Mesendoderm (in vitro differentiated cells): ENCODE measurements at regions not wholly inside any gene's neighbourhood (a gene's known extent, or its start where the extent isn't known, plus 50 kb on each side); places are given as distances from the start of the nearest gene placed in this dataset.

Experiments used
- DNase-seq: peaks from one replicate; pipeline ENCODE4 v3.0.0; 2013
- H2AK5ac ChIP-seq: 2 replicates; pipeline ENCODE4 v1.6.1; 2013; ENCODE audit warnings: low read length, inconsistent platforms
- H2BK120ac ChIP-seq: 2 replicates; pipeline ENCODE4 v1.6.1; 2013; ENCODE audit warnings: low read depth, mild to moderate bottlenecking, low read length, moderate library complexity, mixed read lengths
- H2BK15ac ChIP-seq: replicated peaks from 2 replicates; pipeline ENCODE4 v1.6.1; 2013; ENCODE audit warnings: low read depth, mild to moderate bottlenecking, moderate library complexity
- H2BK5ac ChIP-seq: 2 replicates; pipeline ENCODE4 v1.6.1; 2013; ENCODE audit warnings: low read length, inconsistent platforms
- H3K18ac ChIP-seq: 2 replicates; pipeline ENCODE4 v1.6.1; 2013; ENCODE audit warnings: mild to moderate bottlenecking, low read length, mixed read lengths
- H3K23ac ChIP-seq: one replicate; pipeline ENCODE4 v1.6.1; 2013; ENCODE audit warnings: low read length
- H3K27ac ChIP-seq: 2 replicates; pipeline ENCODE4 v1.5.1; 2013; ENCODE audit warnings: low read depth, mild to moderate bottlenecking, inconsistent platforms, low read length, moderate library complexity
- H3K27me3 ChIP-seq: 2 replicates; pipeline ENCODE4 v1.6.1; 2013; ENCODE audit warnings: low read length, control low read depth, mild to moderate bottlenecking, inconsistent platforms; ENCODE audit not compliant: insufficient read depth, poor library complexity
- H3K36me3 ChIP-seq: 2 replicates; pipeline ENCODE4 v1.6.1; 2013; ENCODE audit warnings: low read length, inconsistent platforms; ENCODE audit not compliant: control insufficient read depth, insufficient read depth
- H3K4ac ChIP-seq: one replicate; pipeline ENCODE4 v1.6.1; 2013; ENCODE audit warnings: low read depth, mild to moderate bottlenecking, low read length, moderate library complexity
- H3K4me1 ChIP-seq: 2 replicates; pipeline ENCODE4 v1.6.1; 2013; ENCODE audit warnings: low read depth, low read length, inconsistent platforms; ENCODE audit not compliant: control insufficient read depth
- H3K4me2 ChIP-seq: 2 replicates; pipeline ENCODE4 v1.6.1; 2013; ENCODE audit warnings: low read length
- H3K4me3 ChIP-seq: 2 replicates; pipeline ENCODE4 v1.5.1; 2013; ENCODE audit warnings: mild to moderate bottlenecking, low read length
- H3K56ac ChIP-seq: one replicate; pipeline ENCODE4 v1.6.1; 2013; ENCODE audit warnings: low read length
- H3K79me1 ChIP-seq: 2 replicates; pipeline ENCODE4 v1.6.1; 2013; ENCODE audit warnings: low read length, inconsistent platforms
- H3K79me2 ChIP-seq: 2 replicates; pipeline ENCODE4 v1.6.1; 2013; ENCODE audit warnings: mild to moderate bottlenecking, low read length; ENCODE audit not compliant: control insufficient read depth, insufficient read depth
- H3K9ac ChIP-seq: 2 replicates; pipeline ENCODE4 v1.6.1; 2013; ENCODE audit warnings: low read length, inconsistent platforms
- H4K5ac ChIP-seq: one replicate; pipeline ENCODE4 v1.6.1; 2013; ENCODE audit warnings: low read length
- H4K8ac ChIP-seq: one replicate; pipeline ENCODE4 v1.6.1; 2013; ENCODE audit warnings: low read depth, mild to moderate bottlenecking, control low read depth, low read length, moderate library complexity
- WGBS: extraction: QIAGEN DNeasy Blood & Tissue Kit; methylation state at CpG from one replicate; pipeline ENCODE4 v1.1.7; 2013; ENCODE audit warnings: low lambda C conversion rate, missing lambda C conversion rate; ENCODE audit not compliant: insufficient coverage; ENCODE audit errors: extremely low coverage; 5-methylcytosine and 5-hydroxymethylcytosine counted together

GRCh38 chr21:41016472-41016871 lies 151.5 kb upstream of the BACE2 start:
- Histone ChIP-seq H4K5ac (no peak overlapping the region), H3K4me1 (no peaks in the 10 kb centered on the region), H3K4me2 (no peak overlapping the region), H3K27me3 (no peaks in the 10 kb centered on the region), H3K9ac (no peak overlapping the region), H2AK5ac (no peak overlapping the region), H3K4ac (no peak overlapping the region), H3K27ac (no peak overlapping the region), H2BK120ac (no peak overlapping the region), H3K56ac (no peak overlapping the region), H3K18ac (no peak overlapping the region), H4K8ac (no peak overlapping the region), H3K36me3 (no peaks in the 10 kb centered on the region), H3K23ac (no peak overlapping the region), H2BK5ac (no peak overlapping the region), H3K79me2 (no peaks in the 10 kb centered on the region), H3K79me1 (no peaks in the 10 kb centered on the region), H2BK15ac (no peak overlapping the region), H3K4me3 (no peak overlapping the region)
- no peak for DNase-seq
- no CpG with 5 or more reads among the region's 2 CpGs for WGBS

DNA sequence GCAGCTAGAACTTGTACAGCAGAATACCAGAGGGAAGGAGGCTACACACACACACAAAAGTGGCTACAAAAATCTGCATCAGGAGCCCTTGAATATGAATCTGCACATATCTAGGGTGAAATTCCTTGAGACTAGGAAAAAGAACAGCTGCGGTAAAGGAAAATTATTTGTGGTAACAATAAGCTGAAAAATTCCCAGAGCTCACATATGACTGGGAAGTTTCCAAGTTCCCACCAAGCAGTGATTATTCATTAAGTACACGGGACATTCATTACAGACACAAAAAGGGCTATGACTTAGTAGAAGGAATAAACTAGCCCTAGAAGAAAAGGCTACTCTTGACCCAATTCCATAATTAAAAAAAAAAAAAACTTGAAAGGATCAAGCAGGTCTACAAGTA lies 149.5 kb upstream of the BACE2 start:
- WGBS: no CpG with 5 or more reads among the region's 2 CpGs
- no peak overlapping the region for H3K56ac ChIP-seq
- H3K79me1 ChIP-seq: no peaks in the 10 kb centered on the region
- H2AK5ac ChIP-seq: no peak overlapping the region
- no peaks in the 10 kb centered on the region for H3K79me2 ChIP-seq
- no peak overlapping the region for H2BK120ac ChIP-seq
- H3K36me3 ChIP-seq: no peaks in the 10 kb centered on the region
- H4K5ac ChIP-seq: no peak overlapping the region
- no peak for DNase-seq
- H3K4ac ChIP-seq: no peak overlapping the region
- no peak overlapping the region for H3K23ac ChIP-seq
- no peak overlapping the region for H4K8ac ChIP-seq
- no peak overlapping the region for H2BK15ac ChIP-seq
- no peak overlapping the region for H3K27ac ChIP-seq
- no peaks in the 10 kb centered on the region for H3K4me1 ChIP-seq
- no peak overlapping the region for H2BK5ac ChIP-seq
- H3K18ac ChIP-seq: no peak overlapping the region
- no peaks in the 10 kb centered on the region for H3K27me3 ChIP-seq
- H3K4me3 ChIP-seq: no peak overlapping the region
- no peak overlapping the region for H3K4me2 ChIP-seq
- no peak overlapping the region for H3K9ac ChIP-seq

DNA sequence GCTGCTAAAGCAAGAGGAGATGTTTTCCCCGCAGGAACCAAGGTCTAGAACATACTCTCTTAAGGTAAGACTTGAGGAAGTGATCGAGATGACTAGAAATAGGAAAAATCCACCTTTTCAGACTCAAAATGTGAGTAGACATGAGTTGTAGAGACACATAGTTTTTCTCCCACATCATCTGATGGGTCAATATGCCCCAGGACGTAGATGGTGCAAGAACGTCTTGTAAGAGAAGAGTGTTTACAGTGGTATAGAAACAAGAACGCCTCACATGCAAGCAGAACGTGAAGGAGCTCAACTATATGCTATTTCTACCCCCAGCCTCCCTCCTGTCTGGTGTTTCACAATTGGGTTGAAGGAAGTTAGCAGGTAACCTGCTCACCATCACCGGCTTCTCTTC lies 144.0 kb upstream of the BACE2 start:
- Histone ChIP-seq H2BK120ac (no peak overlapping the region), H3K79me1 (no peaks in the 10 kb centered on the region), H3K18ac (no peak overlapping the region), H3K4me3 (no peak overlapping the region), H3K56ac (no peak overlapping the region), H3K4ac (no peak overlapping the region), H3K23ac (no peak overlapping the region), H3K36me3 (no peaks in the 10 kb centered on the region), H2BK15ac (no peak overlapping the region), H2AK5ac (no peak overlapping the region), H3K79me2 (no peaks in the 10 kb centered on the region), H3K27ac (no peak overlapping the region), H3K4me2 (no peak overlapping the region), H3K9ac (no peak overlapping the region), H2BK5ac (no peak overlapping the region), H3K4me1 (no peaks in the 10 kb centered on the region), H4K5ac (no peak overlapping the region), H3K27me3 (no peaks in the 10 kb centered on the region), H4K8ac (no peak overlapping the region)
- no peak for DNase-seq
- no CpG with 5 or more reads among the region's 7 CpGs for WGBS

- Histone ChIP-seq H3K79me1 (no peaks in the 10 kb centered on the region), H3K56ac (no peak overlapping the region), H2BK15ac (no peak overlapping the region), H4K8ac (no peak overlapping the region), H3K79me2 (no peaks in the 10 kb centered on the region), H3K4me2 (no peak overlapping the region), H4K5ac (no peak overlapping the region), H3K4ac (no peak overlapping the region), H3K9ac (no peak overlapping the region), H3K4me3 (no peak overlapping the region), H2AK5ac (no peak overlapping the region), H3K27me3 (no peaks in the 10 kb centered on the region), H3K27ac (no peak overlapping the region), H2BK5ac (no peak overlapping the region), H3K36me3 (no peaks in the 10 kb centered on the region), H3K23ac (no peak overlapping the region), H3K4me1 (no peaks in the 10 kb centered on the region), H2BK120ac (no peak overlapping the region), H3K18ac (no peak overlapping the region)
- WGBS: no CpG with 5 or more reads among the region's 2 CpGs
- no peak for DNase-seq
These were observed 143.6 kb upstream of the BACE2 start for GRCh38 chr21:41024341-41024740.

DNA sequence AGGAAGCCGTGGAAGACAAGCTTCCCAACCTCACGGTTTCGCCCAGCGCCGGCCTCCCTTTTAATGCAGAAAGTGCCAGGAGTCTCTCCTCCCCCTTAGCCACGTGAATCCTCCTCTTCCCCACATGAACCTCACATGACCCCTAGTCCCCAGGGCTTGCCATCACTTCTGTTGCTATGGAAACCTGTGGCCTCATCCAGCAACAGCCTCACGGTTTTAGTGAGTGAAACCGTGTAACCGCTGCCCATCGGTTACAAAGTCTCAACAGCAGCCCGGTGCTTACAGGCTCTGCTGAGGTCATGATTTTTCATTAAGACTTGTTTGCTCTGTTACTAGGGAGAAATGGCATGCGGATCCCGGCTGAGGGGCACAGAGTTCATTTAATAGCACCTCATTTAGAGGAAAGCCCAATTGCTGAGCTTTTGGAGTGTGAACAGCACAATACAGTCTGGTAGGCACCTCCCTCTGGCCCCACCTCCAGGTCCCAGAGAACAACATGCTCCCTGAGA lies 143.2 kb upstream of the BACE2 start:
- Histone ChIP-seq H3K56ac (no peak overlapping the region), H4K5ac (no peak overlapping the region), H2BK15ac (no peak overlapping the region), H3K4me3 (no peak overlapping the region), H3K4me2 (no peak overlapping the region), H3K27ac (no peak overlapping the region), H3K23ac (no peak overlapping the region), H3K79me2 (no peaks in the 10 kb centered on the region), H3K4me1 (no peaks in the 10 kb centered on the region), H2BK5ac (no peak overlapping the region), H3K36me3 (no peaks in the 10 kb centered on the region), H3K18ac (no peak overlapping the region), H3K4ac (no peak overlapping the region), H2AK5ac (no peak overlapping the region), H3K27me3 (no peaks in the 10 kb centered on the region), H2BK120ac (no peak overlapping the region), H3K79me1 (no peaks in the 10 kb centered on the region), H3K9ac (no peak overlapping the region), H4K8ac (no peak overlapping the region)
- peak; percentile 31 for DNase-seq
- WGBS: no CpG with 5 or more reads among the region's 13 CpGs

- no peak overlapping the region for H3K4me3 ChIP-seq
- no peak overlapping the region for H2BK15ac ChIP-seq
- no peak overlapping the region for H3K9ac ChIP-seq
- no peak overlapping the region for H3K18ac ChIP-seq
- H2BK5ac ChIP-seq: no peak overlapping the region
- H4K5ac ChIP-seq: no peak overlapping the region
- no peaks in the 10 kb centered on the region for H3K4me1 ChIP-seq
- H3K79me1 ChIP-seq: no peaks in the 10 kb centered on the region
- no peaks in the 10 kb centered on the region for H3K79me2 ChIP-seq
- H3K27me3 ChIP-seq: no peaks in the 10 kb centered on the region
- H2BK120ac ChIP-seq: no peak overlapping the region
- H3K4me2 ChIP-seq: no peak overlapping the region
- WGBS: no CpG with 5 or more reads among the region's 3 CpGs
- DNase-seq: no peak
- no peak overlapping the region for H3K27ac ChIP-seq
- no peaks in the 10 kb centered on the region for H3K36me3 ChIP-seq
- no peak overlapping the region for H3K23ac ChIP-seq
- H3K56ac ChIP-seq: no peak overlapping the region
- no peak overlapping the region for H2AK5ac ChIP-seq
- no peak overlapping the region for H4K8ac ChIP-seq
- no peak overlapping the region for H3K4ac ChIP-seq
These were observed 138.4 kb upstream of the BACE2 start for GRCh38 chr21:41029571-41029970.
